ENCODE measurements at regions not wholly inside any gene's neighbourhood (a gene's known extent, or its start where the extent isn't known, plus 50 kb on each side); places are given as distances from the start of the nearest gene placed in this dataset.
A peak's percentile ranks its signal among the peaks of the same experiment; 100 is the strongest.
"Not testable (repeated sequence)": the region's sequence is repeated elsewhere in the genome, so short reads cannot be mapped to it uniquely, and the experiment has no call there.

- not testable (repeated sequence) for H3K27ac Mint-ChIP-seq (ENCODE audit: low read depth); ATAC-seq (replicated peaks; ENCODE audit: extremely low read depth, poor library complexity, severe bottlenecking)
Observed at GRCh38 chr16:18136288-18136687, 200.2 kb downstream of the NPIPA8 start.

GRCh38 chr16:18135024-18135423 is 201.5 kb downstream of the NPIPA8 start:
- H3K4me3 Mint-ChIP-seq; H3K9me3 Mint-ChIP-seq; H3K27ac Mint-ChIP-seq (ENCODE audit: low read depth); H3K4me1 Mint-ChIP-seq; ATAC-seq (replicated peaks; ENCODE audit: extremely low read depth, poor library complexity, severe bottlenecking); H3K27me3 Mint-ChIP-seq; H3K36me3 Mint-ChIP-seq (ENCODE audit: insufficient read depth); DNase-seq (ENCODE audit: low spot score in 2 of 2): not testable (repeated sequence)

More at GRCh38 chr16:18136288-18136687, 200.2 kb downstream of the NPIPA8 start:
- H3K36me3 Mint-ChIP-seq (ENCODE audit: insufficient read depth); H3K9me3 Mint-ChIP-seq; DNase-seq (ENCODE audit: low spot score in 2 of 2); H3K4me3 Mint-ChIP-seq; H3K27me3 Mint-ChIP-seq; H3K4me1 Mint-ChIP-seq: not testable (repeated sequence)

GRCh38 chr16:18131587-18131986 is 204.9 kb downstream of the NPIPA8 start:
- not testable (repeated sequence) for H3K36me3 Mint-ChIP-seq (ENCODE audit: insufficient read depth); H3K4me1 Mint-ChIP-seq; DNase-seq (ENCODE audit: low spot score in 2 of 2); H3K27ac Mint-ChIP-seq (ENCODE audit: low read depth); H3K4me3 Mint-ChIP-seq; H3K9me3 Mint-ChIP-seq; H3K27me3 Mint-ChIP-seq
- peak; percentile 58 for ATAC-seq (replicated peaks; ENCODE audit: extremely low read depth, poor library complexity, severe bottlenecking)

- not testable (repeated sequence) for H3K9me3 Mint-ChIP-seq; H3K27ac Mint-ChIP-seq (ENCODE audit: low read depth); H3K4me1 Mint-ChIP-seq; ATAC-seq (replicated peaks; ENCODE audit: extremely low read depth, poor library complexity, severe bottlenecking); H3K36me3 Mint-ChIP-seq (ENCODE audit: insufficient read depth); DNase-seq (ENCODE audit: low spot score in 2 of 2); H3K27me3 Mint-ChIP-seq; H3K4me3 Mint-ChIP-seq
Observed at GRCh38 chr16:18130478-18131120, 205.9 kb downstream of the NPIPA8 start.

- DNase-seq (ENCODE audit: low spot score in 2 of 2); H3K4me3 Mint-ChIP-seq; H3K4me1 Mint-ChIP-seq; H3K9me3 Mint-ChIP-seq; ATAC-seq (replicated peaks; ENCODE audit: extremely low read depth, poor library complexity, severe bottlenecking); H3K36me3 Mint-ChIP-seq (ENCODE audit: insufficient read depth); H3K27ac Mint-ChIP-seq (ENCODE audit: low read depth); H3K27me3 Mint-ChIP-seq: not testable (repeated sequence)
Observed at GRCh38 chr16:18127033-18127432, 209.5 kb downstream of the NPIPA8 start.

DNA sequence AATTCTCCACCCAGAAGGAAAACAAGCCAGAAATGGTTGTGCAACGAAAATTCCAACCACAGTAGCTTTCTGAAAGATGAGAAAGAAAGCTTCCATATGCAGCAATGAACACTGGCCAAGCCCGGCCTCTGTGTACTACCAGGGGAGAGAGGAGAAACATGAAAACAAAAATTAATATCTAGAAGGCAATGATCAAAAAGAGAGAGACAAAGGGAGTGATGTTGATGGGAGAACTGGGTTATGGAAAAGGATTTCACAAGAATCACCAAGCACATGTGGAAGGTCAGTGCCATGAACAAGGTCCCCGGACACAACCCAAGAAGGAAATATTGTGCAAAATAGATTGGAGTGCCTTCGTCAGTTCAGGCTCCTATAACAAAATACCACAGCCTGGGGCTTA is 217.4 kb downstream of the NPIPA8 start:
- H3K36me3 Mint-ChIP-seq (ENCODE audit: insufficient read depth); H3K9me3 Mint-ChIP-seq; H3K4me3 Mint-ChIP-seq; DNase-seq (ENCODE audit: low spot score in 2 of 2); H3K4me1 Mint-ChIP-seq; H3K27ac Mint-ChIP-seq (ENCODE audit: low read depth); ATAC-seq (replicated peaks; ENCODE audit: extremely low read depth, poor library complexity, severe bottlenecking): not testable (repeated sequence)
- H3K27me3 Mint-ChIP-seq: peaks cover 11% of the 10 kb centered on the region

DNA sequence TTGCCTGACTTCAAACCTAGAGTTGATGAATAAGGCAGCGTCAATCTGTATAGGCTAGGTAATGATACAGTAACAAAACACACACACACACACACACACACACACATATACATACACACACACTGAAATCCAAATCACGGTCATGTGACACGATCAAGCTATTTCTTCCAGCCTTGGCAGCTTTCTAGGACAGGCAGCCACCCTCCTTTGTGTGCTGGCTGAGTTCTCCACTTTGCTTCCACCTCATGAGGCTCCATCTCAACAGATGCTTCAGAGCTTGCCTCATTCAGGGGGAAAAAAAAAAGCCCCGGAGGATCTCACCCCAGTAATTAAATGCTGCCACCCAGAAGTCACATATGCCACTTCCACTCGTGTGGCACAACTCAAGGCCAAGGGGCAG is 217.9 kb downstream of the NPIPA8 start:
- not testable (repeated sequence) for H3K27ac Mint-ChIP-seq (ENCODE audit: low read depth); H3K9me3 Mint-ChIP-seq; ATAC-seq (replicated peaks; ENCODE audit: extremely low read depth, poor library complexity, severe bottlenecking); DNase-seq (ENCODE audit: low spot score in 2 of 2); H3K36me3 Mint-ChIP-seq (ENCODE audit: insufficient read depth); H3K4me3 Mint-ChIP-seq; H3K4me1 Mint-ChIP-seq
- peaks cover 11% of the 10 kb centered on the region for H3K27me3 Mint-ChIP-seq

DNA sequence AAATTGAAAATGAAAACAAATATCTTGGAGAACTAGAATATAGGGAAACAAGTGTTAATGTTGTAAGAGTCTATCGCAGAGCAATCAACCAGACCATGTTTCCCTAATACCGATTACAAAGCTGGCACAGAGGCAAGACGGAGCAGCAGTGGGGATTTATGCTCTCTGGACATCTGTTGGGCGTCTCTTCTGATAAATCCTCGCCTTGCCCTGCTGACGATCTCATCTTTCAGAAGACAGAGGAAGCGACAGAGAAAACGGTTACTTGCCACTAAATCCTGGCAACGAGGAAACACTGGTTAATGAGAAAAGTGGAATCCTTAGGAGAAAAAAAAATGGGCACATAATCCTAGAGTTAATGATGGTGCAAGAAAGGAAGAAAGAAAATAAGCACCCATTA is 218.5 kb downstream of the NPIPA8 start:
- ATAC-seq (replicated peaks; ENCODE audit: extremely low read depth, poor library complexity, severe bottlenecking); DNase-seq (ENCODE audit: low spot score in 2 of 2); H3K27ac Mint-ChIP-seq (ENCODE audit: low read depth); H3K9me3 Mint-ChIP-seq; H3K4me1 Mint-ChIP-seq; H3K4me3 Mint-ChIP-seq; H3K36me3 Mint-ChIP-seq (ENCODE audit: insufficient read depth): not testable (repeated sequence)
- H3K27me3 Mint-ChIP-seq: peaks cover 11% of the 10 kb centered on the region

DNA sequence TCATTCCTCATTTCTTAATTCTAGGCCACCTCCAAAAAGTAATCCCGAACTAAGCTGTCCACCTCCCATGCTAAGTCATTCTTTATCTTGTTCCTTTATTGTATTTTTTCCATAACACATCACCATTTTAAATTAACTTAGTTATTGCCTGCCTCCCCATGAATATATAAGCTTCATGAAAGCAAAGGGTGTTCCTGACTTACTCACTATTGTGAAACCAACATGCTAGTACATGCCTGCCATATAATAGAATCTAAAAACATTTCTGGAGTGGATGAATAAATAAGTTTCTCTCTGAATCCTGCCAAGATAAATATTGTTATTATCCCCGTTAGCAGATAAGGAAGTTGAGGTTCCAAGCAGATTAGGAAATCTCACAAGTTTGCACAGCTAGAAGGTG is 232.1 kb downstream of the NPIPA8 start:
- H3K27me3 Mint-ChIP-seq; H3K9me3 Mint-ChIP-seq; H3K4me1 Mint-ChIP-seq; DNase-seq (ENCODE audit: low spot score in 2 of 2); H3K27ac Mint-ChIP-seq (ENCODE audit: low read depth); H3K4me3 Mint-ChIP-seq; H3K36me3 Mint-ChIP-seq (ENCODE audit: insufficient read depth); ATAC-seq (replicated peaks; ENCODE audit: extremely low read depth, poor library complexity, severe bottlenecking): not testable (repeated sequence)

DNA sequence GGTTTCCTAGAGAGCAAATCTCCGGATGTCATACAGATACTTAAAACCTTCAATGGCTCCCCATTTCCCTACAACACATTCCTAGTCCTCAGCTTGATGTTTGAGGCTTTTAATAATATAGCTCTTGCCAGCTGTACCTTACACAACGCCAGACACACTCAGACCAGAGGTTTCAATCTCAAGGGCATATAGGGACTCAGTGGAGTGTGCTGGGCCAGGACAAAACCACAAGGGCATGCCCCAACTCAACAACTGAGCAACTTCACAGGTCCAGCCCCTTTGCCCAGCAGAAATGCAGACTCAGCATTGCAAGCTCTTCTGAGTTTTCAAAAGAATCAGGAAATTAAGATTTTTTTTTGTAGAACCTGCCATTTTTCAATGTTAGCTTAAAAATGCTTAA is 235.5 kb downstream of the NPIPA8 start:
- H3K27ac Mint-ChIP-seq (ENCODE audit: low read depth); H3K4me1 Mint-ChIP-seq; H3K36me3 Mint-ChIP-seq (ENCODE audit: insufficient read depth); H3K9me3 Mint-ChIP-seq; DNase-seq (ENCODE audit: low spot score in 2 of 2); H3K27me3 Mint-ChIP-seq; ATAC-seq (replicated peaks; ENCODE audit: extremely low read depth, poor library complexity, severe bottlenecking); H3K4me3 Mint-ChIP-seq: not testable (repeated sequence)

GRCh38 chr16:18092605-18093004 is 243.9 kb downstream of the NPIPA8 start:
- not testable (repeated sequence) for H3K9me3 Mint-ChIP-seq; H3K4me3 Mint-ChIP-seq; H3K36me3 Mint-ChIP-seq (ENCODE audit: insufficient read depth); ATAC-seq (replicated peaks; ENCODE audit: extremely low read depth, poor library complexity, severe bottlenecking); H3K27ac Mint-ChIP-seq (ENCODE audit: low read depth); H3K4me1 Mint-ChIP-seq; DNase-seq (ENCODE audit: low spot score in 2 of 2); H3K27me3 Mint-ChIP-seq

DNA sequence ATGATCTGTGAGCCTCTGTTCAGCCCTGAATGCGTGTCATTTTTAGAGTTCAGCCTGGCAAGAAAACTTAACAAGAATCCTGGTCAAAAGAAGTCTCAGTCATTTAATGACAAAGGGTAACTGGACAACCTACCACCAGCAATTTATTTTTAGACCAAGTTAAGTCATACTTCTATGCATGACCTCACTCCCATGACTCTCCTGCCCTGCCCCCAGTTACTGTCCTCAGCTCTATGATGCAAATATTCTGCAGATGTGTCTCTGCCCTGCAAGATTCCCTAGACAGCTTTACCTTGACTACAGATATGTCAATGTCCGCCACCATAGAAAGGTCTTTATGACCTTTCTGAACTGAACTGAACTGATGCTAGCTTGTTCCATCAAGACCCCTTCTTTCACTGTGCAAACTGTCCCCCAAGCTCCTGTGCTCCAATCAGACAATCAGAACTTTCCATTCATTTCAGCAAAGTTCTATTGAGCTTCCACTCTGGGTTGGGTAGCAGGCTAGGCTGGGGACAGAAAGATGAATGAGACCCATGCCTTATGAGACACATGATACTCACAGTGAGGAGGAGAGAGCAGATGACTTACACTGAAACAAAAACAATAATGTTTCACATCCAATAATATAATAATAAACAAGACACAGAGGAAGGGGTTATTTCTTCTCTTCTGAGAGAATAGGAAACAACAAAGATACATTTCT is 255.7 kb downstream of the NPIPA8 start:
- not testable (repeated sequence) for H3K4me3 Mint-ChIP-seq; H3K27ac Mint-ChIP-seq (ENCODE audit: low read depth); H3K36me3 Mint-ChIP-seq (ENCODE audit: insufficient read depth); H3K9me3 Mint-ChIP-seq; DNase-seq (ENCODE audit: low spot score in 2 of 2); H3K4me1 Mint-ChIP-seq; ATAC-seq (replicated peaks; ENCODE audit: extremely low read depth, poor library complexity, severe bottlenecking); H3K27me3 Mint-ChIP-seq

- H3K27ac Mint-ChIP-seq (ENCODE audit: low read depth); H3K27me3 Mint-ChIP-seq; DNase-seq (ENCODE audit: low spot score in 2 of 2); H3K4me3 Mint-ChIP-seq; ATAC-seq (replicated peaks; ENCODE audit: extremely low read depth, poor library complexity, severe bottlenecking); H3K4me1 Mint-ChIP-seq; H3K9me3 Mint-ChIP-seq; H3K36me3 Mint-ChIP-seq (ENCODE audit: insufficient read depth): not testable (repeated sequence)
Observed at GRCh38 chr16:18077910-18078309, 258.6 kb downstream of the NPIPA8 start.

Data from central memory CD8-positive, alpha-beta T cell (primary cell).